ENCODE measurements at regions not wholly inside any gene's neighbourhood (a gene's known extent, or its start where the extent isn't known, plus 50 kb on each side); places are given as distances from the start of the nearest gene placed in this dataset.
"Not testable (repeated sequence)": the region's sequence is repeated elsewhere in the genome, so short reads cannot be mapped to it uniquely, and the experiment has no call there.

- peak; percentile 7 for DNase-seq
Measured at GRCh38 chr22:49015459-49015858, 812.2 kb downstream of the BRD1 start.

GRCh38 chr22:49014227-49015201 lies 813.2 kb downstream of the BRD1 start:
- peak; percentile 4 for DNase-seq

- DNase-seq: no peak
Measured at GRCh38 chr22:49013707-49014106, 814.0 kb downstream of the BRD1 start.

- DNase-seq: no peak
Measured at GRCh38 chr22:49012712-49013395, 814.8 kb downstream of the BRD1 start.

- DNase-seq: peak; percentile 3
Measured at GRCh38 chr22:49011769-49012648, 815.7 kb downstream of the BRD1 start.

GRCh38 chr22:49011379-49011768 lies 816.3 kb downstream of the BRD1 start:
- DNase-seq: peak; percentile 2

GRCh38 chr22:49010901-49011300 lies 816.8 kb downstream of the BRD1 start:
- peak; percentile 2 for DNase-seq

- peak; percentile 7 for DNase-seq
Measured at GRCh38 chr22:49010070-49010863, 817.4 kb downstream of the BRD1 start.

GRCh38 chr22:49009359-49010063 lies 818.2 kb downstream of the BRD1 start:
- DNase-seq: no peak

GRCh38 chr22:49008682-49009235 lies 818.9 kb downstream of the BRD1 start:
- DNase-seq: peak; percentile 5

- DNase-seq: no peak
Measured at GRCh38 chr22:49007013-49007653, 820.5 kb downstream of the BRD1 start.

GRCh38 chr22:49006207-49007012 lies 821.3 kb downstream of the BRD1 start:
- no peak for DNase-seq

GRCh38 chr22:49005557-49005956 lies 822.1 kb downstream of the BRD1 start:
- DNase-seq: no peak

- DNase-seq: no peak
Measured at GRCh38 chr22:49004484-49005399, 822.9 kb downstream of the BRD1 start.

GRCh38 chr22:48997605-48998004 lies 830.1 kb downstream of the BRD1 start:
- DNase-seq: not testable (repeated sequence)

- no peak for DNase-seq
Measured at GRCh38 chr22:48993655-48994054, 834.0 kb downstream of the BRD1 start.

GRCh38 chr22:48984639-48985038 lies 843.0 kb downstream of the BRD1 start:
- DNase-seq: no peak

GRCh38 chr22:48982321-48982905 lies 845.3 kb downstream of the BRD1 start:
- no peak for DNase-seq

Measured in activated naive CD4-positive, alpha-beta T cell treated with anti-CD3 and anti-CD28 coated beads, Interleukin-2, amount 50 U/mL, for 16 hours (primary cell).